Panc1 (cell line): ENCODE measurements at regions not wholly inside any gene's neighbourhood (a gene's known extent, or its start where the extent isn't known, plus 50 kb on each side); places are given as distances from the start of the nearest gene placed in this dataset.

Experiments
- ATAC-seq: fragments of 200-7000 bp; cut with Tn5 transposase; 2 replicates; pipeline ENCODE4 v1.9.1; 2020; ENCODE audit warnings: mild to moderate bottlenecking, moderate library complexity
- BruUV-seq: library from RNA; stranded (reverse); fragments of 400-500 nt; replicated peaks from 2 replicates; lab custom pipeline; 2021; lab: Mats Ljungman, UMichigan
- CTCF ChIA-PET: fragments of 300-600 bp; sonication (Branson Sonifier 250); formaldehyde crosslinking; loops from one replicate; lab custom pipeline; 2022; ENCODE audit warnings: antibody characterized with exemption; lab: Charles Lee
- POLR2A ChIA-PET: fragments of 300-600 bp; sonication (Branson Sonifier 250); formaldehyde crosslinking; loops from one replicate; lab custom pipeline; 2022; ENCODE audit warnings: antibody characterized with exemption; lab: Charles Lee
- DNase-seq: peaks from one replicate; pipeline ENCODE4 v3.0.0-alpha.2; 2010; ENCODE audit warnings: low read depth, low spot score
- H3K27ac ChIP-seq: 2 replicates; pipeline ENCODE4 v1.5.1; 2011; ENCODE audit warnings: mild to moderate bottlenecking, low read length, inconsistent platforms
- H3K27me3 ChIP-seq: fragments of 200-500 bp; sonication (Bioruptor generic); 2 replicates; pipeline ENCODE4 v1.6.0; 2014; ENCODE audit warnings: low read length, inconsistent platforms; ENCODE audit not compliant: control insufficient read depth, insufficient read depth
- H3K36me3 ChIP-seq: fragments of 200-500 bp; sonication (Bioruptor generic); 2 replicates; pipeline ENCODE4 v1.5.1; 2014; ENCODE audit warnings: inconsistent platforms, mild to moderate bottlenecking, low read length, moderate library complexity; ENCODE audit not compliant: control insufficient read depth, insufficient read depth
- H3K4me1 ChIP-seq: 2 replicates; pipeline ENCODE4 v1.5.1; 2011; ENCODE audit warnings: inconsistent platforms, mild to moderate bottlenecking, low read length, moderate library complexity; ENCODE audit not compliant: control insufficient read depth, insufficient read depth
- H3K4me3 ChIP-seq, 2 experiments: 2 replicates each; pipeline ENCODE4 v1.5.1; 2011 to 2012; ENCODE audit warnings: low read depth in 2 of 2, low read length in 2 of 2, mild to moderate bottlenecking in 2 of 2, inconsistent platforms in 1 of 2, moderate library complexity in 1 of 2
- H3K9me3 ChIP-seq: fragments of 200-500 bp; sonication (Bioruptor generic); 2 replicates; pipeline ENCODE4 v1.5.1; 2014; ENCODE audit warnings: low read depth, mild to moderate bottlenecking, inconsistent platforms, low read length, moderate library complexity; ENCODE audit not compliant: control insufficient read depth, insufficient read depth
- POLR2AphosphoS5 ChIP-seq: IDR thresholded peaks from 2 replicates; pipeline ENCODE4 v1.6.1; 2012; ENCODE audit warnings: mild to moderate bottlenecking, low read depth, low read length, moderate library complexity
- REST ChIP-seq, 2 experiments: IDR thresholded peaks; 2 replicates each; pipeline ENCODE4 v1.6.1; 2011 to 2012; ENCODE audit warnings: low read depth in 2 of 2, control low read depth in 1 of 2, low read length in 1 of 2, mild to moderate bottlenecking in 1 of 2, moderate library complexity in 1 of 2; ENCODE audit not compliant: insufficient read depth in 1 of 2
- SIN3A ChIP-seq: IDR thresholded peaks from 2 replicates; pipeline ENCODE4 v1.6.1; 2012; ENCODE audit warnings: low read depth, mild to moderate bottlenecking, low read length, moderate library complexity, borderline replicate concordance; ENCODE audit not compliant: insufficient read depth
- TCF7L2 ChIP-seq: IDR thresholded peaks from 2 replicates; pipeline ENCODE4 v1.6.1; 2011; ENCODE audit warnings: mild to moderate bottlenecking, low read depth, low read length, inconsistent platforms
- in situ Hi-C: cut with HindIII; loops from 2 replicates; pipeline ENCODE4 v1.10.0; 2016; ENCODE audit warnings: low sequenced_read_pairs, low pct_unique_long_range_greater_than_20kb
- intact Hi-C: fragments of 100-400 bp; cut with micrococcal nuclease; formaldehyde crosslinking; loops from one replicate; pipeline ENCODE4 v1.10.0; 2022; ENCODE audit not compliant: unreplicated experiment
- TF ChIP-seq, protein P1 (sequence below): fragments of 450-650 bp; IDR thresholded peaks from 2 replicates; pipeline ENCODE4 v1.5.1; 2017; ENCODE audit warnings: mild to moderate bottlenecking

- no peak overlapping the region for H3K4me3 ChIP-seq
- no peak for ATAC-seq
- no peaks in the 10 kb centered on the region for H3K36me3 ChIP-seq
- no peaks in the 10 kb centered on the region for H3K4me1 ChIP-seq
- no peaks in the 10 kb centered on the region for H3K27me3 ChIP-seq
- no peak overlapping the region for H3K27ac ChIP-seq
- DNase-seq: no peak
- H3K9me3 ChIP-seq: no peaks in the 10 kb centered on the region
- BruUV-seq: no TSS peak
- no peak for TF ChIP-seq POLR2AphosphoS5
- TF ChIP-seq REST (IDR thresholded peaks at IDR 0.05; ENCODE audit: insufficient read depth in 1 of 2, low read depth in 2 of 2, low read length in 1 of 2): no peak
- ChIA-PET CTCF (no interaction called here), POLR2A (no interaction called here)
- in situ Hi-C loops: no loop called here
- intact Hi-C loops: no loop called here
Observed at GRCh38 chr18:41486575-41486974, 468.5 kb upstream of the PIK3C3 start.

- no peaks in the 10 kb centered on the region for H3K36me3 ChIP-seq
- no peaks in the 10 kb centered on the region for H3K9me3 ChIP-seq
- in situ Hi-C loops: no loop called here
- ChIA-PET CTCF (no interaction called here), POLR2A (no interaction called here)
- DNase-seq (no peak), ATAC-seq (no peak)
- H3K27me3 ChIP-seq: no peaks in the 10 kb centered on the region
- H3K27ac ChIP-seq: no peak overlapping the region
- TF ChIP-seq TCF7L2: no peak
- TF ChIP-seq, protein P1, sequence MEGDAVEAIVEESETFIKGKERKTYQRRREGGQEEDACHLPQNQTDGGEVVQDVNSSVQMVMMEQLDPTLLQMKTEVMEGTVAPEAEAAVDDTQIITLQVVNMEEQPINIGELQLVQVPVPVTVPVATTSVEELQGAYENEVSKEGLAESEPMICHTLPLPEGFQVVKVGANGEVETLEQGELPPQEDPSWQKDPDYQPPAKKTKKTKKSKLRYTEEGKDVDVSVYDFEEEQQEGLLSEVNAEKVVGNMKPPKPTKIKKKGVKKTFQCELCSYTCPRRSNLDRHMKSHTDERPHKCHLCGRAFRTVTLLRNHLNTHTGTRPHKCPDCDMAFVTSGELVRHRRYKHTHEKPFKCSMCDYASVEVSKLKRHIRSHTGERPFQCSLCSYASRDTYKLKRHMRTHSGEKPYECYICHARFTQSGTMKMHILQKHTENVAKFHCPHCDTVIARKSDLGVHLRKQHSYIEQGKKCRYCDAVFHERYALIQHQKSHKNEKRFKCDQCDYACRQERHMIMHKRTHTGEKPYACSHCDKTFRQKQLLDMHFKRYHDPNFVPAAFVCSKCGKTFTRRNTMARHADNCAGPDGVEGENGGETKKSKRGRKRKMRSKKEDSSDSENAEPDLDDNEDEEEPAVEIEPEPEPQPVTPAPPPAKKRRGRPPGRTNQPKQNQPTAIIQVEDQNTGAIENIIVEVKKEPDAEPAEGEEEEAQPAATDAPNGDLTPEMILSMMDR: no peak
- no peak for TF ChIP-seq REST (IDR thresholded peaks at IDR 0.05; ENCODE audit: insufficient read depth in 1 of 2, low read depth in 2 of 2, low read length in 1 of 2)
- TF ChIP-seq POLR2AphosphoS5: no peak
- TF ChIP-seq SIN3A: no peak
- H3K4me1 ChIP-seq: no peaks in the 10 kb centered on the region
- BruUV-seq: no TSS peak
- no peak overlapping the region for H3K4me3 ChIP-seq
- intact Hi-C loops: no loop called here
Observed at GRCh38 chr18:41484069-41484468, 471.0 kb upstream of the PIK3C3 start.
